ENCODE measurements at regions not wholly inside any gene's neighbourhood (a gene's known extent, or its start where the extent isn't known, plus 50 kb on each side); places are given as distances from the start of the nearest gene placed in this dataset.

DNA sequence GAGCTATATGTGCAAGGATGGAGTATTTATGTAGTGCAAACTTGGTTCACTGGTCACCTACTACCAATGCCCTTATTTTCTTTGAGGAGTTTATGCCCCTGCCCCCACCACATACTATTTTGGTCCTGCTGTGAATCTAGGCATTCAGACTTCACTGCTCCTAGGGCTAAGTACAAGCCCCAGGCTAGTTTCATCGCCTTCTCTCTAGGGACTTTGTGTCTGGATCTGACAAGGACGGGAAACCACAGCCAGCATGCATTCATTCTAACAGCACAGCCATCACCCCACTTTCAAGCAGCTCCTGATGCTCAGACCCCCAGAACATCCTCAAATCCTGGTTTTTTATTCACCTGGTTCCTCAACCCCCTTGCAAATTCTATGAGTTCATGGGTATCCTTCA is 56.8 kb downstream of the DRD1 start:
- TF ChIP-seq, protein P1, sequence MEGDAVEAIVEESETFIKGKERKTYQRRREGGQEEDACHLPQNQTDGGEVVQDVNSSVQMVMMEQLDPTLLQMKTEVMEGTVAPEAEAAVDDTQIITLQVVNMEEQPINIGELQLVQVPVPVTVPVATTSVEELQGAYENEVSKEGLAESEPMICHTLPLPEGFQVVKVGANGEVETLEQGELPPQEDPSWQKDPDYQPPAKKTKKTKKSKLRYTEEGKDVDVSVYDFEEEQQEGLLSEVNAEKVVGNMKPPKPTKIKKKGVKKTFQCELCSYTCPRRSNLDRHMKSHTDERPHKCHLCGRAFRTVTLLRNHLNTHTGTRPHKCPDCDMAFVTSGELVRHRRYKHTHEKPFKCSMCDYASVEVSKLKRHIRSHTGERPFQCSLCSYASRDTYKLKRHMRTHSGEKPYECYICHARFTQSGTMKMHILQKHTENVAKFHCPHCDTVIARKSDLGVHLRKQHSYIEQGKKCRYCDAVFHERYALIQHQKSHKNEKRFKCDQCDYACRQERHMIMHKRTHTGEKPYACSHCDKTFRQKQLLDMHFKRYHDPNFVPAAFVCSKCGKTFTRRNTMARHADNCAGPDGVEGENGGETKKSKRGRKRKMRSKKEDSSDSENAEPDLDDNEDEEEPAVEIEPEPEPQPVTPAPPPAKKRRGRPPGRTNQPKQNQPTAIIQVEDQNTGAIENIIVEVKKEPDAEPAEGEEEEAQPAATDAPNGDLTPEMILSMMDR (IDR thresholded peaks at IDR 0.05), result no peak
- no peak for TF ChIP-seq POLR2A (IDR thresholded peaks at IDR 0.05)

All from esophagus squamous epithelium (tissue), 4 donors.